OCI-LY7 (cell line): ENCODE measurements at regions not wholly inside any gene's neighbourhood (a gene's known extent, or its start where the extent isn't known, plus 50 kb on each side); places are given as distances from the start of the nearest gene placed in this dataset.

Source experiments
- BruUV-seq: library from RNA; stranded (reverse); fragments of 400-500 nt; replicated peaks from 2 replicates; lab custom pipeline; 2021; lab: Mats Ljungman, UMichigan
- CTCF ChIA-PET: fragments of 300-600 bp; sonication (Branson Sonifier 250); formaldehyde crosslinking; loops from one replicate; lab custom pipeline; 2022; ENCODE audit warnings: antibody characterized with exemption; ENCODE audit not compliant: unreplicated experiment; lab: Charles Lee
- POLR2A ChIA-PET: fragments of 300-600 bp; sonication (Branson Sonifier 250); formaldehyde crosslinking; loops from one replicate; lab custom pipeline; 2022; ENCODE audit warnings: antibody characterized with exemption; lab: Charles Lee
- DNase-seq: peaks from one replicate; pipeline ENCODE4 v3.0.0-alpha.2; 2015; ENCODE audit warnings: low spot score
- H2AFZ ChIP-seq: fragments of 200-600 bp; sonication (generic), shearing (Covaris generic); 2 replicates; pipeline ENCODE4 v1.6.1; 2014; ENCODE audit warnings: mild to moderate bottlenecking, antibody characterized with exemption, low read length, moderate library complexity
- H3K27ac ChIP-seq: fragments of 200-600 bp; sonication (generic); 2 replicates; pipeline ENCODE4 v1.5.1; 2014; ENCODE audit warnings: mixed run types, low read depth, mild to moderate bottlenecking, moderate library complexity, low read length, inconsistent platforms; ENCODE audit not compliant: poor library complexity, severe bottlenecking
- H3K36me3 ChIP-seq: fragments of 200-600 bp; sonication (generic); 2 replicates; pipeline ENCODE4 v1.6.1; 2014; ENCODE audit warnings: mild to moderate bottlenecking, antibody characterized with exemption, low read length, moderate library complexity, mixed read lengths; ENCODE audit not compliant: insufficient read depth
- H3K4me1 ChIP-seq: fragments of 200-600 bp; sonication (generic); 2 replicates; pipeline ENCODE4 v1.5.1; 2014; ENCODE audit warnings: mild to moderate bottlenecking, low read length; ENCODE audit not compliant: insufficient read depth, poor library complexity, severe bottlenecking
- H3K4me2 ChIP-seq: fragments of 200-600 bp; sonication (generic); 2 replicates; pipeline ENCODE4 v1.6.1; 2014; ENCODE audit warnings: mild to moderate bottlenecking, low read length
- H3K4me3 ChIP-seq: fragments of 200-600 bp; sonication (generic); 2 replicates; pipeline ENCODE4 v1.5.1; 2014; ENCODE audit warnings: mild to moderate bottlenecking, low read depth, low read length; ENCODE audit not compliant: poor library complexity, severe bottlenecking
- H3K79me2 ChIP-seq: fragments of 200-600 bp; sonication (generic); 2 replicates; pipeline ENCODE4 v1.6.1; 2016; ENCODE audit warnings: low read depth, mild to moderate bottlenecking, low read length, moderate library complexity, mixed read lengths; ENCODE audit not compliant: insufficient read depth
- H3K9me2 ChIP-seq: fragments of 200-600 bp; sonication (generic); 2 replicates; pipeline ENCODE4 v1.6.1; 2016; ENCODE audit warnings: mild to moderate bottlenecking, low read length, mixed read lengths; ENCODE audit not compliant: insufficient read depth
- H3K9me3 ChIP-seq: fragments of 200-600 bp; sonication (generic); 2 replicates; pipeline ENCODE4 v1.6.1; 2014; ENCODE audit warnings: mild to moderate bottlenecking, mixed run types, low read length, mixed read lengths
- H4K20me1 ChIP-seq: fragments of 200-600 bp; sonication (generic); 2 replicates; pipeline ENCODE4 v1.6.1; 2014; ENCODE audit warnings: mild to moderate bottlenecking, antibody characterized with exemption, low read length, moderate library complexity, mixed read lengths; ENCODE audit not compliant: insufficient read depth
- EZH2phosphoT487 ChIP-seq: fragments of 200-600 bp; sonication (generic); IDR thresholded peaks from 2 replicates; pipeline ENCODE4 v1.6.1; 2018; ENCODE audit warnings: low read depth, borderline replicate concordance, mild to moderate bottlenecking, mixed run types, antibody characterized with exemption, low read length, moderate library complexity, mixed read lengths
- intact Hi-C: fragments of 100-400 bp; cut with micrococcal nuclease; formaldehyde crosslinking; loops from one replicate; pipeline ENCODE4 v1.10.0; 2022; ENCODE audit not compliant: unreplicated experiment
- TF ChIP-seq, protein P1 (sequence below): fragments of 200-600 bp; sonication (generic); conservative IDR thresholded peaks from 2 replicates; pipeline ENCODE4 v1.5.1; 2014; ENCODE audit warnings: mild to moderate bottlenecking, antibody characterized with exemption, low read length, moderate library complexity, mixed read lengths

DNA sequence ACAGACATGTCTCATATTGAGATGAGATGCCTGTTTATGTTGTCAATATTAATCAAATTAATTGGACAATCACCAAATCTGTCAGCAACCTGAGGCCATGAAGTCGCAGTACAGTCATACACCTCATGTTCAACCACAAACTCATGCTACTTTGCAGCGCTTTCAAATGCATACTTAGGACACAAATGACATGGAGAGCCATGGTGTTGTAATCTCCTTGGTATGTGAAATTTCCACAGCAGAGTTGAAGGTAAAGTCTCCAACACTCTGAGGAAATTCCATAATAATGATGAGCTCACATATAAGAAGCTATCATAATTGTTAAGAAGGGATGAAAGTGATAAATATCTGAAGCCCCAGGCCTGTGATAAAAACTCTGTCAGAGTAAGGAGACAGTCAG is 873.9 kb downstream of the MCTP2 start:
- POLR2A ChIA-PET: no interaction called here
- no TSS peak for BruUV-seq
- intact Hi-C loops: no loop called here
- H3K4me1 ChIP-seq: no peaks in the 10 kb centered on the region
- no peak overlapping the region for H3K4me2 ChIP-seq
- H3K9me2 ChIP-seq: no peaks in the 10 kb centered on the region
- H3K79me2 ChIP-seq: no peaks in the 10 kb centered on the region
- no peaks in the 10 kb centered on the region for H3K36me3 ChIP-seq
- no peak for DNase-seq
- H3K4me3 ChIP-seq: no peak overlapping the region
- H2AFZ ChIP-seq: no peak overlapping the region
- CTCF ChIA-PET: no interaction called here
- H4K20me1 ChIP-seq: no peaks in the 10 kb centered on the region
- no peaks in the 10 kb centered on the region for H3K9me3 ChIP-seq
- TF ChIP-seq, protein P1, sequence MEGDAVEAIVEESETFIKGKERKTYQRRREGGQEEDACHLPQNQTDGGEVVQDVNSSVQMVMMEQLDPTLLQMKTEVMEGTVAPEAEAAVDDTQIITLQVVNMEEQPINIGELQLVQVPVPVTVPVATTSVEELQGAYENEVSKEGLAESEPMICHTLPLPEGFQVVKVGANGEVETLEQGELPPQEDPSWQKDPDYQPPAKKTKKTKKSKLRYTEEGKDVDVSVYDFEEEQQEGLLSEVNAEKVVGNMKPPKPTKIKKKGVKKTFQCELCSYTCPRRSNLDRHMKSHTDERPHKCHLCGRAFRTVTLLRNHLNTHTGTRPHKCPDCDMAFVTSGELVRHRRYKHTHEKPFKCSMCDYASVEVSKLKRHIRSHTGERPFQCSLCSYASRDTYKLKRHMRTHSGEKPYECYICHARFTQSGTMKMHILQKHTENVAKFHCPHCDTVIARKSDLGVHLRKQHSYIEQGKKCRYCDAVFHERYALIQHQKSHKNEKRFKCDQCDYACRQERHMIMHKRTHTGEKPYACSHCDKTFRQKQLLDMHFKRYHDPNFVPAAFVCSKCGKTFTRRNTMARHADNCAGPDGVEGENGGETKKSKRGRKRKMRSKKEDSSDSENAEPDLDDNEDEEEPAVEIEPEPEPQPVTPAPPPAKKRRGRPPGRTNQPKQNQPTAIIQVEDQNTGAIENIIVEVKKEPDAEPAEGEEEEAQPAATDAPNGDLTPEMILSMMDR: no peak
- TF ChIP-seq EZH2phosphoT487: no peak
- H3K27ac ChIP-seq: no peak overlapping the region

DNA sequence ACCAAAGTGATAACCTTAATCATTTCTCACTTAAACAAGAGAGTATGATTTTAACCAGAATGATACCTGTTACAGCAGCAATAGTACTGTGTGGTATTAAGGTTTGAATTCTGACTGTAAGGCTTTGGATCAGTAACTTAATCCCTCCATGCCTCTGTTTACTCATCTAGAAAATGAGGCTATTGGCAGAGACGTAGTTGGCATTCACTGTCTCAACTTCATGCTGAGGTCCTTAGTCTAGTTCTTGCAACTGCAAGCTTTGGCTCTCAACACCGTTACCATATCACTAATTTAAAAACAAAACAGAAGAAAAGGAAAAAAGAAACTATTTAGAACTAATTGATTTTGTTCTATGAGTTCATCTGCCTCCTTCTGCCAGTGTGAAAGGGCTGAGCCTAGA is 875.4 kb downstream of the MCTP2 start:
- TF ChIP-seq, protein P1: no peak
- H3K27ac ChIP-seq: no peak overlapping the region
- no peaks in the 10 kb centered on the region for H3K9me2 ChIP-seq
- no peaks in the 10 kb centered on the region for H3K36me3 ChIP-seq
- H3K9me3 ChIP-seq: no peaks in the 10 kb centered on the region
- no peaks in the 10 kb centered on the region for H3K79me2 ChIP-seq
- DNase-seq: no peak
- no peak overlapping the region for H3K4me3 ChIP-seq
- ChIA-PET CTCF (no interaction called here), POLR2A (interaction anchor here (0.7 kb wide), 1 partner anchor 872 kb away, joined by 3 read pairs; no protein-coding TSS in a partner anchor)
- no TSS peak for BruUV-seq
- no peaks in the 10 kb centered on the region for H4K20me1 ChIP-seq
- H3K4me2 ChIP-seq: no peak overlapping the region
- H2AFZ ChIP-seq: no peak overlapping the region
- no peaks in the 10 kb centered on the region for H3K4me1 ChIP-seq
- intact Hi-C loops: no loop called here

- intact Hi-C loops: no loop called here
- Histone ChIP-seq H3K79me2 (no peaks in the 10 kb centered on the region), H4K20me1 (no peaks in the 10 kb centered on the region), H3K27ac (no peak overlapping the region), H3K9me3 (no peaks in the 10 kb centered on the region), H3K9me2 (no peaks in the 10 kb centered on the region), H2AFZ (no peak overlapping the region), H3K4me1 (no peaks in the 10 kb centered on the region), H3K4me2 (no peak overlapping the region), H3K4me3 (no peak overlapping the region), H3K36me3 (no peaks in the 10 kb centered on the region)
- TF ChIP-seq, protein P1: no peak
- no peak for TF ChIP-seq EZH2phosphoT487
- POLR2A ChIA-PET: no interaction called here
- CTCF ChIA-PET: no interaction called here
- no peak for DNase-seq
- BruUV-seq: no TSS peak
Measured at GRCh38 chr15:95108673-95109072, 877.3 kb downstream of the MCTP2 start.
